HG03066 (cell line): ENCODE measurements at regions not wholly inside any gene's neighbourhood (a gene's known extent, or its start where the extent isn't known, plus 50 kb on each side); places are given as distances from the start of the nearest gene placed in this dataset.
"Not testable (repeated sequence)": the region's sequence is repeated elsewhere in the genome, so short reads cannot be mapped to it uniquely, and the experiment has no call there.

Experiments used
- ATAC-seq: cut with Tn5 transposase; IDR thresholded peaks from one replicate; pipeline ENCODE4 v1.9.1; 2021; ENCODE audit warnings: low read depth; ENCODE audit not compliant: unreplicated experiment

- ATAC-seq, result not testable (repeated sequence)
Measured at GRCh38 chr17:30644287-30644686, 167.1 kb downstream of the GOSR1 start.

- not testable (repeated sequence) for ATAC-seq
Measured at GRCh38 chr17:30641428-30641827, 164.2 kb downstream of the GOSR1 start.

GRCh38 chr17:30639391-30639790, 162.2 kb downstream of the GOSR1 start:
- ATAC-seq, result not testable (repeated sequence)

- ATAC-seq, result not testable (repeated sequence)
Measured at GRCh38 chr17:30638968-30639367, 161.8 kb downstream of the GOSR1 start.

DNA sequence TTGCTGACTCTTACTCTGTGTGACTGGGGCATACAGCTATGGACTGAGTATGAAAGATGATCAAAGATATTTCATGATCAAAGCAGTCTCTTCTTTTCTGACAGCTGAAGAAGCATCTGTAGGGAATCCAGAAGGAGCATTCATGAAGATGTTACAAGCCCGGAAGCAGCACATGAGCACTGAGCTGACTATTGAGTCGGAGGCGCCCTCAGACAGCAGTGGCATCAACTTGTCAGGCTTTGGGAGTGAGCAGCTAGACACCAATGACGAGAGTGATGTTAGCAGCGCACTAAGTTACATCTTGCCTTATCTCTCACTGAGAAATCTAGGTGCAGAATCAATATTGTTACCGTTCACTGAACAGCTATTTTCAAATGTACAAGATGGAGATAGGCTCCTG, 154.4 kb downstream of the GOSR1 start:
- ATAC-seq, result not testable (repeated sequence)

GRCh38 chr17:30625380-30625779, 148.2 kb downstream of the GOSR1 start:
- not testable (repeated sequence) for ATAC-seq

- not testable (repeated sequence) for ATAC-seq
Measured at GRCh38 chr17:30624180-30624579, 147.0 kb downstream of the GOSR1 start.

DNA sequence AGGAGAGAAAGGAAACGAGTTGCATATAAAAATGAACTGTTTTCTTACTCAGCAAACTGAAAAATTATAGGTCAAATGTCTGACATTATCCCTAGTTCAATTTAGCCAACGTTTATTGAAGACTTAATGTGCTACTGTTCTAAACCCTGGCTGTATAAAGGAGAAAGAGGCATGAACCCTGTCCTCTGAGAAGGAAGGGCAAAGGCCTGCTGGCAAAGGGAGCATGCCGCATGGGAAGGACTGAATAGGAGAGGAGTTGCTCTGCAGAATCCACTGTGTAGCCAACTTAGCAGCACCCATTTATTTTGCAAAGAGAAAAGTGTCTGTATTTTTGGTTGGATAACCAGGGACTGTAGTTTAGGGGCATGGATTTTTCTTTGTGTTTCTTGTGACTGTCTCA, 132.5 kb downstream of the GOSR1 start:
- not testable (repeated sequence) for ATAC-seq

- no peak for ATAC-seq
Measured at GRCh38 chr17:30605523-30605922, 128.3 kb downstream of the GOSR1 start.

GRCh38 chr17:30605027-30605426, 127.8 kb downstream of the GOSR1 start:
- ATAC-seq, result no peak

DNA sequence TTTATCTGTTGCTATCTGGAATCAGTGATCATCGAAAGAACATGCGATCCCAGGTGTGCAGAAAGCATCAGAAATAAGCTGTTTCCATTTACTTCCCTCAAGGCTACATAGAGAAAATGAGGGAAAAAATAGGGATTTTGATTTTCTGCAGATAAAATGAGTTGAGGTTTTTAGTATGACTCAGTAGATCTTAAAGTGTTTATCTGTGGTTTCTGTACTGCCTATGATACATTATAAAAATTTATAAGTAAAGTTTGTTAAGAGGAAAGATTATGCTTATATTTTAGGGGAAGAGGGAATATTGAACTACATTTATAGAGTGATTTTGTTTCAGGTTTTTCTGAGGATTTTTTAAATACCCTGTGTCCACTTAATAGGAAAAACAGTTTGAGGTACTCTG, 125.2 kb downstream of the GOSR1 start:
- not testable (repeated sequence) for ATAC-seq

DNA sequence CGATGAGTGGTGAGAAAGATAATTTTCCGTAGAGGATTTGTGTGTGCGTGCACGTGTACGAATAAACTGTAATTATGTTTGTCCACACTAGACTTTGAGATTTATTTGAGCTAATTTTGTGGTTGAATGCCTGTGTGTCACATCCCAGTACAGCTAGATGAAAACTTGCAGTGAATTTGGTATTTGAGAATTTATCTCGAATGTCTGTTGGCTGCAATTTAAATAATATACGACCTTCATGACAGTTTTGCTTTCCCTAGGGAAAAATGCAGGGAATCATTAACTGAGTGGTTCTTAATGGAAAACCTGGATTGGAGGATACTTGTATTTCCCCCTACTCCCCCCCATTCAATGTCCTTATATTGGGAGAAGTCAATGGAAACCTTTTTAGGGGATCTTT, 124.8 kb downstream of the GOSR1 start:
- ATAC-seq, result not testable (repeated sequence)

DNA sequence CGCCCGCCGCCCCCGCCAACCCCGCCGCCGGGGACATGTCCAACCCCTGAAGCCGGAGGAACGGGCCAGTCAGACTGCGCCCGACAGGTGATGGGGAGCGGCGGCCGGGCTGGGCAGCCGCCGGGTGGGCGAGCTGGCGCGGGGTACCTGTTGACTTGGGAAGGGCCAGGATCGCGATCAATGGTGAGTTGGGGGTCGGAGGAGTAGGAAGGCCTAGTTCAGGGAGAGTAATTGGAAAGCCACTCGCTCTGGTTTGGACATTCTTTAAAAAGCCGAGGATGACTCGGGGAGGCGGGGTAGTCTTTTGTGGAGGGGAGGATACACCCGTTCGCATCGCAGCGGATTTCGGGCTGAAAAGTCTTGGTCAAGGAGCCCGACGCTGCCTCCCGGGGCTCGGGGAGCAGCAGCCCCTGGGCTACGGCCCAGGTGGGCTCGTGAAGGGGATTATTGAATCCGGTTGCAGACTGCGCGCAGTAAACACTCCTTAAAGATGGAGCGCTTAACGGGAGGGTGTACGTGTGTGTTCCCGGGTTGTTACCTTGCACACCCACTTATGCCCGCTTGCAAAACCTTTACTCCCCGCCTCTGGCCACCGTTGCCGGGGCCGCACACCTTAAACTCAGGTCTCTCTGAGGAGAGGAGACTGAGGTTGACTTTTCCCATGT, 123.8 kb downstream of the GOSR1 start:
- ATAC-seq, result peak; percentile 25

DNA sequence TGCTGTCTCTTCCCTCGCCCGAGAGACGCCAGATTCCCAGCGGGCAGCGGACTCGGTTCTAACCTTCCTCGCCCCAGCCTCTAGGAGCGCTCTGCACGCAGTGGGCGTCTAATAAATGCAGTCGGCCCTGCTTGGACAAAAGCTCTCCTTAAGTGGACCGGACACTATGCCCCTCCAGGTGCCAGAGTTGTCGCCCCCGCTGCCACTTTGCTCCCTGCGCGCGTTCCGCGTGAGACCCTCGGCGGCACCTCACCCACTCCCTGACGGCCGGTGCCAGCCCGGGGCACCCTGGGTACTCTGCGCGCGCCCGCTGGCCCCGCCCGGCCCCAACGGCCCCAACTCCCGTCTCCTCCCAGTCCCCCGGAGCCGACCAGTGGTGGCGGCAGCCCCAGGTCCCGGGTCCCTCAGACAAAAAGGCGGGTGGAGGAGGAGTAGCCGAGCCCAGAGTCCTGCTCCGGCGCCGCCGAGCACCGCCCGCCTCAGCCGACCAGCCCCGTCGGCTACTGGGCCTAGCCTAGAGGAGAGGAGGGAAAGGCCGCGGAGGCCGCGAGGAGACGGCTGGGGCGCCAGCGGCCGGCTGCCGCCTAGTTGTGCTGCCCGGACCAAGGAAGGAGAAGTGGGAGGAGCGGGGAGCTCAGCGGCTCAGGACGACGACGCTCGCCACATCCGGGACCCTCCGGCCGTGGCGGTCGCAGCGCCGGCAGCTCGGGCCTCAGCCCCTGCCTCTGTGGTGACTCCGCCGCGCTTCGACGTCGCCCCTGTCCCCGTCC, 123.0 kb downstream of the GOSR1 start:
- peak; percentile 77 for ATAC-seq

GRCh38 chr17:30599428-30600059, 122.3 kb downstream of the GOSR1 start:
- ATAC-seq, result no peak

DNA sequence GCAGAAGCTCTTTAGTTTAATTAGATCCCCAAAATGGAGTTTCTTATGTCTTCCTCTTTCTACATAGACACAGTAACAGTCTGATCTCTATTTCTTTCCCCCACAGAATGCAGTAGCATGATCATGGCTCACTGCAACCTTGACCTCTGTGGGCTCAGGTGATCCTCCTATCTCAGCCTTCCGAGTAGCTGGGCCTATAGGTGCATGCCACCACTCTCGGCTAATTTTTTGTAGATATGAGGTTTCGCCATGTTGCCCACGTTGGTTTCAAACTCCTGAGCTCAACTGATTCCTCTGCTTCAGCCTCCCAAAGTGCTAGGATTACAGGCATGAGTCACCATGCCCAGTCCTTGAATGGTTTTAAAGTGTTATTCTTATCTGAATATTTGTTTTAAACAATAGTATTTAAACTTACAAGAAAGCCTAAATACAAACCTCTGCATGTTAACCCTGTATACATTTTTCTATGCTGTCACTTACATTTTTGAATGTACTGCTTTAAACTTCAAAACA, 120.6 kb downstream of the GOSR1 start:
- no peak for ATAC-seq

DNA sequence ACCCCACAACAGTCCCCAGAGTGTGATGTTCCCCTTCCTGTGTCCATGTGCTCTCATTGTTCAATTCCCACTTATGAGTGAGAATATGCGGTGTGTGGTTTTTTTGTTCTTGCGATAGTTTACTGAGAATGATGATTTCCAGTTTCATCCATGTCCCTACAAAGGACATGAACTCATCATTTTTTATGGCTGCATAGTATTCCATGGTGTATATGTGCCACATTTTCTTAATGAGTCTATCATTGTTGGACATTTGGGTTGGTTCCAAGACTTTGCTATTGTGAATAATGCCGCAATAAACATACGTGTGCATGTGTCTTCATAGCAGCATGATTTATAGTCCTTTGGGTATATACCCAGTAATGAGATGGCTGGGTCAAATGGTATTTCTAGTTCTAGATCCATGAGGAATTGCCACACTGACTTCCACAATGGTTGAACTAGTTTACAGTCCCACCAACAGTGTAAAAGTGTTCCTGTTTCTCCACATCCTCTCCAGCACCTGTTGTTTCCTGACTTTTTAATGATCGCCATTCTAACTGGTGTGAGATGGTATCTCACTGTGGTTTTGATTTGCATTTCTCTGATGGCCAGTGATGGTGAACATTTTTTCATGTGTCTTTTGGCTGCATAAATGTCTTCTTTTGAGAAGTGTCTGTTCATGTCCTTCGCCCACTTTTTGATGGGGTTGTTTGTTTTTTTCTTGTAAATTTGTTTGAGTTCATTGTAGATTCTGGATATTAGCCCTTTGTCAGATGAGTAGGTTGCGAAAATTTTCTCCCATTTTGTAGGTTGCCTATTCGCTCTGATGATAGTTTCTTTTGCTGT, 120.0 kb downstream of the GOSR1 start:
- ATAC-seq, result not testable (repeated sequence)

DNA sequence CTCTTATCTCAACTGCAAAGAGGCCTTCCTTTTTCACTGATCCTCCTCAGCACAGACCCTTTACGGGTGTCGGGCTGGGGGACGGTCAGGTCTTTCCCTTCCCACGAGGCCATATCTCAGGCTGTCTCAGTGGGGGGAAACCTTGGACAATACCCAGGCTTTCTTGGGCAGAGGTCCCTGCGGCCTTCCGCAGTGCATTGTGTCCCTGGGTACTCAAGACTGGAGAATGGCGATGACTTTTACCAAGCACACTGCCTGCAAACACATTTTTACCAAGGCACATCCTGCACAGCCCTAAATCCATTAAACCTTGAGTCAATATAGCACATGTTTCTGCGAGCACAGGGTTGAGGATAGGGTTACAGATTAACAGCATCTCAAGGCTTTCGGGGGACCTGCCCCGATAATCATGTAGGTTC, 117.8 kb downstream of the GOSR1 start:
- not testable (repeated sequence) for ATAC-seq

DNA sequence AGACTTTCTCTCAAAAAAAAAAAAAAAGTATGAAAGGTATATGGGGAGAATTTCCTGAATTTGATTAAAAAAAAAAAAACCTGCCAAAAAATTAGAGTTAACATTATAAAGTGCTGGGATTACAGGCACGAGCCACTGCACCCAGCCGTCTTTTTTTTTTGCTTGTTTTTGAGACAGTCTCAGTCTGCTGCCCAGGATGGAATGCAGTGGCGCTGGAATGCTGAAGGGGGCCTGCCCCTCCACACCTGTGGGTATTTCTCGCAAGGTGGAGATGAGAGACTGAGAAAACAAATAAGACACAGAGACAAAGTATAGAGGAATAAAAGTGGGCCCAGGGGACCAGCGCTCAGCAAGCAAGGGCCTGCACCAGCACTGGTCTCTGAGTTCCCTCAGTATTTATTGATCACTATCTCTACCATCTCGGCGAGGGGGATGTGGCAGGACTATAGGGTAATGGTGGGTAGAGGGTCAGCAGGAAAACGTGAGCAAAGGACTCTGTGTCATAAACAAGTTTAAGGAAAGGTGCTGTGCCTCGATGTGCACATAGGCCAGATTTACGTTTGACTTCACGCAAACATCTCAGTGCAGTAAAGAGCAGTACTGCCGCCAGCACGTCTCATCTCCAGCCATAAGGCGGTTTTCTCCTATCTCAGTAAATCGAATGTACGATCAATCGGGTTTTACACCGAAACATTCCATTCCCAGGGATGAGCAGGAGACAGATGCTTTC, 117.2 kb downstream of the GOSR1 start:
- ATAC-seq, result no peak
